ENCODE measurements at regions not wholly inside any gene's neighbourhood (a gene's known extent, or its start where the extent isn't known, plus 50 kb on each side); places are given as distances from the start of the nearest gene placed in this dataset.

- TF ChIP-seq CTCF (IDR thresholded peaks at IDR 0.05) = no peak
- no peak for TF ChIP-seq POLR2A (IDR thresholded peaks at IDR 0.05)
Observed at GRCh38 chr12:23472329-23472971, 477.0 kb downstream of the SOX5 start.

All from testis (tissue), 2 donors.